ENCODE measurements at regions not wholly inside any gene's neighbourhood (a gene's known extent, or its start where the extent isn't known, plus 50 kb on each side); places are given as distances from the start of the nearest gene placed in this dataset.

GRCh38 chr4:141435446-141436225, 200.7 kb upstream of the IL15 start:
- TF ChIP-seq CTCF (IDR thresholded peaks at IDR 0.05; ENCODE audit: low read depth, low read length, poor library complexity, severe bottlenecking) (no peak), EZH2phosphoT487 (IDR thresholded peaks at IDR 0.05; ENCODE audit: borderline replicate concordance, low read length) (no peak)
